HEK293 (cell line): ENCODE measurements at regions not wholly inside any gene's neighbourhood (a gene's known extent, or its start where the extent isn't known, plus 50 kb on each side); places are given as distances from the start of the nearest gene placed in this dataset.

Experiments used
- HOXA7 ChIP-seq: sonication (generic); formaldehyde crosslinking; IDR thresholded peaks from 2 replicates; pipeline ENCODE4 v1.8.1; 2022; ENCODE audit warnings: missing genetic modification reagents, borderline replicate concordance
- WT1 ChIP-seq: fragments of 450-650 bp; formaldehyde crosslinking; IDR thresholded peaks from 2 replicates; pipeline ENCODE4 v1.5.1; 2016; ENCODE audit warnings: missing biosample characterization, missing genetic modification characterization
- ZBTB48 ChIP-seq: fragments of 450-650 bp; formaldehyde crosslinking; IDR thresholded peaks from 2 replicates; pipeline ENCODE4 v1.5.1; 2016; ENCODE audit warnings: missing biosample characterization, missing genetic modification characterization
- ZBTB49 ChIP-seq: fragments of 450-650 bp; formaldehyde crosslinking; IDR thresholded peaks from 2 replicates; pipeline ENCODE4 v1.5.1; 2016; ENCODE audit warnings: missing biosample characterization, missing genetic modification characterization, low read depth
- ZNF202 ChIP-seq: fragments of 450-650 bp; formaldehyde crosslinking; IDR thresholded peaks from 2 replicates; pipeline ENCODE4 v1.5.1; 2016; ENCODE audit warnings: missing biosample characterization, missing genetic modification characterization, borderline replicate concordance
- ZNF223 ChIP-seq: fragments of 450-650 bp; formaldehyde crosslinking; IDR thresholded peaks from 2 replicates; pipeline ENCODE4 v1.5.1; 2016; ENCODE audit warnings: missing biosample characterization, missing genetic modification characterization
- ZNF473 ChIP-seq: fragments of 450-650 bp; formaldehyde crosslinking; IDR thresholded peaks from 2 replicates; pipeline ENCODE4 v1.5.1; 2017; ENCODE audit warnings: missing biosample characterization, missing genetic modification characterization
- ZNF48 ChIP-seq: fragments of 450-650 bp; formaldehyde crosslinking; IDR thresholded peaks from 2 replicates; pipeline ENCODE4 v1.5.1; 2016; ENCODE audit warnings: missing biosample characterization, missing genetic modification characterization
- ZNF510 ChIP-seq: fragments of 450-650 bp; formaldehyde crosslinking; IDR thresholded peaks from 2 replicates; pipeline ENCODE4 v1.5.1; 2018; ENCODE audit warnings: mild to moderate bottlenecking, missing genetic modification characterization, missing biosample characterization; ENCODE audit not compliant: insufficient replicate concordance
- ZNF610 ChIP-seq: fragments of 450-650 bp; formaldehyde crosslinking; IDR thresholded peaks from 2 replicates; pipeline ENCODE4 v1.5.1; 2016; ENCODE audit warnings: missing biosample characterization, missing genetic modification characterization, borderline replicate concordance
- ZSCAN30 ChIP-seq: fragments of 450-650 bp; IDR thresholded peaks from 2 replicates; pipeline ENCODE4 v1.5.1; 2018; ENCODE audit warnings: missing biosample characterization, mild to moderate bottlenecking, missing genetic modification characterization, moderate library complexity
- ZSCAN5A ChIP-seq: fragments of 450-650 bp; formaldehyde crosslinking; IDR thresholded peaks from 2 replicates; pipeline ENCODE4 v1.5.1; 2016; ENCODE audit warnings: missing biosample characterization, missing genetic modification characterization
- TF ChIP-seq, protein P1 (sequence below): fragments of 450-650 bp; formaldehyde crosslinking; IDR thresholded peaks from 2 replicates; pipeline ENCODE4 v1.5.1; 2016; ENCODE audit warnings: missing biosample characterization, missing genetic modification characterization
- TF ChIP-seq, protein P2 (sequence below): fragments of 450-650 bp; formaldehyde crosslinking; IDR thresholded peaks from 2 replicates; pipeline ENCODE4 v1.5.1; 2016; ENCODE audit warnings: missing biosample characterization, missing genetic modification characterization

DNA sequence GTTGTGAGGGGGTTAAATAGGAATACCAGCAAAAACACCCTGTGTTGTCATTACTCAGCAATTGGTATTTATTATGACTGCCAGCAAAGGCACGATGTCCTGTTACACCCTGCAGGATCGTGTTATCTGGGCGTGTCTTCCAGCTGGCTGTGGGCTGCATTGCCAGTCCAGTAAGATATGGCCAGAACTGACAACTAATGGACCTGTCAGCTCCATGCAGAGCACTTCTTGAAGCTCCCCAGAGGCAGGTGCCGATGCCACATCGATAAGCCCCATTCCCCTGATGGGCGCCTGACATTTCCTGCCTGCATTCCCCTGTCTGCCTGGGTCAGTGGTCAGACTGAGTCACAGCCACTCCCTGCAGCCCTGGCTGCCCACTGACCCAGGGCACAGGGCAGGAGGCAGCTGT, 79.7 kb upstream of the RASGRF1 start:
- TF ChIP-seq ZNF48 (tag by site-specific recombination) (no peak), ZSCAN5A (tag by site-specific recombination) (no peak), ZNF510 (no peak), ZNF202 (tag by site-specific recombination) (no peak), ZNF223 (no peak), ZNF473 (no peak), WT1 (tag by site-specific recombination) (no peak), ZNF610 (no peak), ZBTB49 (tag by site-specific recombination) (no peak), ZBTB48 (no peak), ZSCAN30 (tag by site-specific recombination) (no peak), HOXA7 (CRISPR knock-in tag) (no peak)
- TF ChIP-seq, protein P1, sequence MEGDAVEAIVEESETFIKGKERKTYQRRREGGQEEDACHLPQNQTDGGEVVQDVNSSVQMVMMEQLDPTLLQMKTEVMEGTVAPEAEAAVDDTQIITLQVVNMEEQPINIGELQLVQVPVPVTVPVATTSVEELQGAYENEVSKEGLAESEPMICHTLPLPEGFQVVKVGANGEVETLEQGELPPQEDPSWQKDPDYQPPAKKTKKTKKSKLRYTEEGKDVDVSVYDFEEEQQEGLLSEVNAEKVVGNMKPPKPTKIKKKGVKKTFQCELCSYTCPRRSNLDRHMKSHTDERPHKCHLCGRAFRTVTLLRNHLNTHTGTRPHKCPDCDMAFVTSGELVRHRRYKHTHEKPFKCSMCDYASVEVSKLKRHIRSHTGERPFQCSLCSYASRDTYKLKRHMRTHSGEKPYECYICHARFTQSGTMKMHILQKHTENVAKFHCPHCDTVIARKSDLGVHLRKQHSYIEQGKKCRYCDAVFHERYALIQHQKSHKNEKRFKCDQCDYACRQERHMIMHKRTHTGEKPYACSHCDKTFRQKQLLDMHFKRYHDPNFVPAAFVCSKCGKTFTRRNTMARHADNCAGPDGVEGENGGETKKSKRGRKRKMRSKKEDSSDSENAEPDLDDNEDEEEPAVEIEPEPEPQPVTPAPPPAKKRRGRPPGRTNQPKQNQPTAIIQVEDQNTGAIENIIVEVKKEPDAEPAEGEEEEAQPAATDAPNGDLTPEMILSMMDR (tag by site-specific recombination), result no peak
- TF ChIP-seq, protein P2, sequence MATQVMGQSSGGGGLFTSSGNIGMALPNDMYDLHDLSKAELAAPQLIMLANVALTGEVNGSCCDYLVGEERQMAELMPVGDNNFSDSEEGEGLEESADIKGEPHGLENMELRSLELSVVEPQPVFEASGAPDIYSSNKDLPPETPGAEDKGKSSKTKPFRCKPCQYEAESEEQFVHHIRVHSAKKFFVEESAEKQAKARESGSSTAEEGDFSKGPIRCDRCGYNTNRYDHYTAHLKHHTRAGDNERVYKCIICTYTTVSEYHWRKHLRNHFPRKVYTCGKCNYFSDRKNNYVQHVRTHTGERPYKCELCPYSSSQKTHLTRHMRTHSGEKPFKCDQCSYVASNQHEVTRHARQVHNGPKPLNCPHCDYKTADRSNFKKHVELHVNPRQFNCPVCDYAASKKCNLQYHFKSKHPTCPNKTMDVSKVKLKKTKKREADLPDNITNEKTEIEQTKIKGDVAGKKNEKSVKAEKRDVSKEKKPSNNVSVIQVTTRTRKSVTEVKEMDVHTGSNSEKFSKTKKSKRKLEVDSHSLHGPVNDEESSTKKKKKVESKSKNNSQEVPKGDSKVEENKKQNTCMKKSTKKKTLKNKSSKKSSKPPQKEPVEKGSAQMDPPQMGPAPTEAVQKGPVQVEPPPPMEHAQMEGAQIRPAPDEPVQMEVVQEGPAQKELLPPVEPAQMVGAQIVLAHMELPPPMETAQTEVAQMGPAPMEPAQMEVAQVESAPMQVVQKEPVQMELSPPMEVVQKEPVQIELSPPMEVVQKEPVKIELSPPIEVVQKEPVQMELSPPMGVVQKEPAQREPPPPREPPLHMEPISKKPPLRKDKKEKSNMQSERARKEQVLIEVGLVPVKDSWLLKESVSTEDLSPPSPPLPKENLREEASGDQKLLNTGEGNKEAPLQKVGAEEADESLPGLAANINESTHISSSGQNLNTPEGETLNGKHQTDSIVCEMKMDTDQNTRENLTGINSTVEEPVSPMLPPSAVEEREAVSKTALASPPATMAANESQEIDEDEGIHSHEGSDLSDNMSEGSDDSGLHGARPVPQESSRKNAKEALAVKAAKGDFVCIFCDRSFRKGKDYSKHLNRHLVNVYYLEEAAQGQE (tag by site-specific recombination), result no peak
